Mammary epithelial cell (primary cell): ENCODE measurements at regions not wholly inside any gene's neighbourhood (a gene's known extent, or its start where the extent isn't known, plus 50 kb on each side); places are given as distances from the start of the nearest gene placed in this dataset.

Experiments used
- CTCF ChIP-seq, 2 donors: IDR thresholded peaks in 1 of 2; conservative IDR thresholded peaks in 1 of 2; 2 replicates each; pipeline ENCODE4 v1.5.1; 2011 to 2012; ENCODE audit warnings: inconsistent platforms in 2 of 2, low read length in 2 of 2, mild to moderate bottlenecking in 2 of 2, control low read depth in 1 of 2, low read depth in 1 of 2; ENCODE audit not compliant: insufficient read depth in 1 of 2; ENCODE audit errors: extremely low read depth in 1 of 2
- EZH2 ChIP-seq: IDR thresholded peaks from 2 replicates; pipeline ENCODE4 v1.6.1; 2012; ENCODE audit warnings: low read length, inconsistent platforms, borderline replicate concordance

- TF ChIP-seq CTCF (conservative IDR thresholded peaks at IDR 0.05 in 1 of 2, IDR thresholded peaks at IDR 0.05 in 1 of 2; ENCODE audit: extremely low read depth in 1 of 2, insufficient read depth in 1 of 2, low read depth in 1 of 2, low read length in 2 of 2), result no peak
- TF ChIP-seq EZH2, result no peak
Measured at GRCh38 chr18:56003720-56004088, 415.7 kb upstream of the TCF4 start.
